ENCODE measurements at regions not wholly inside any gene's neighbourhood (a gene's known extent, or its start where the extent isn't known, plus 50 kb on each side); places are given as distances from the start of the nearest gene placed in this dataset.

DNA sequence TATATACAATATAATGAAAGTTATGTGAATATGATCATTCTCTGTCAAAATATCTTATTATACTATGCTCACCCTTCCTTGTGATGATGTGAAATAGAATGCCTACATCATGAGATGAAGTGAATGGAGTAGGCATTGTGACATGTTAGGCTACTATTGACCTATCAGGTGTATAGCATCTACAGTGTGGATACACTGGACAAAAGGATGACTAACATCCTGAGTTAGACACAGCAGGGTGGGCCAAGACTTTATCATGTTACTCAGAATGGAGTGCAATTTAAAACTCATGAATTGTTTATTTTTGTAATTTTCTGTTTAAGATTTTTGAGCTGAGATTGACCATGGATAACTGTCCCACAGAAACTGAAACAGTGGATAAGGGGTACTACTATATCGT lies 53.4 kb upstream of the NAV3 start:
- DNase-seq (ENCODE audit: low read depth): no peak
- no peaks in the 10 kb centered on the region for H3K36me3 ChIP-seq (ENCODE audit: control insufficient read depth, insufficient read depth, low read length)
- TF ChIP-seq, protein P1, sequence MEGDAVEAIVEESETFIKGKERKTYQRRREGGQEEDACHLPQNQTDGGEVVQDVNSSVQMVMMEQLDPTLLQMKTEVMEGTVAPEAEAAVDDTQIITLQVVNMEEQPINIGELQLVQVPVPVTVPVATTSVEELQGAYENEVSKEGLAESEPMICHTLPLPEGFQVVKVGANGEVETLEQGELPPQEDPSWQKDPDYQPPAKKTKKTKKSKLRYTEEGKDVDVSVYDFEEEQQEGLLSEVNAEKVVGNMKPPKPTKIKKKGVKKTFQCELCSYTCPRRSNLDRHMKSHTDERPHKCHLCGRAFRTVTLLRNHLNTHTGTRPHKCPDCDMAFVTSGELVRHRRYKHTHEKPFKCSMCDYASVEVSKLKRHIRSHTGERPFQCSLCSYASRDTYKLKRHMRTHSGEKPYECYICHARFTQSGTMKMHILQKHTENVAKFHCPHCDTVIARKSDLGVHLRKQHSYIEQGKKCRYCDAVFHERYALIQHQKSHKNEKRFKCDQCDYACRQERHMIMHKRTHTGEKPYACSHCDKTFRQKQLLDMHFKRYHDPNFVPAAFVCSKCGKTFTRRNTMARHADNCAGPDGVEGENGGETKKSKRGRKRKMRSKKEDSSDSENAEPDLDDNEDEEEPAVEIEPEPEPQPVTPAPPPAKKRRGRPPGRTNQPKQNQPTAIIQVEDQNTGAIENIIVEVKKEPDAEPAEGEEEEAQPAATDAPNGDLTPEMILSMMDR (IDR thresholded peaks at IDR 0.05; ENCODE audit: insufficient read depth, low read depth, low read length): no peak
- CTCF ChIA-PET: no interaction called here
- no peaks in the 10 kb centered on the region for H3K27me3 ChIP-seq (ENCODE audit: control insufficient read depth, insufficient read depth, low read length)
- POLR2A ChIA-PET: no interaction called here
- H3K4me3 ChIP-seq (ENCODE audit: low read depth, low read length): no peak overlapping the region

DNA sequence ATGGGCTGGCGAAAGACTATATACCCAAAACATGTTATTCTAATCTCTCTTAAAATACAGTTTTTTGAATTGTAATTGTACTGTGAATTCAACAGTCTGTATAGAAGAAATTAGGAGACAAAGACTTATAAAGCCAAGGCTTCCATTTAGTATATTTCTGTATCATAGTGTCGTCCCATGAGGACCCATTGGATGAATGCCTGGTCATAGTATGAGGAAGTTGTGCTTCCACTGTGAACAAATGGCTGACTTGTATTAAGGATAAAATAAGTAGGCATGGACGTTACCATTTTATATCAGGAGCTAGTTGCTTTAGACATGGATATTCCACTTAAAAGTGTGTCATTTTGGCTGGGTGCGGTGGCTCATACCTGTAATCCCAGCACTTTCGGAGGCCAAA lies 55.9 kb upstream of the NAV3 start:
- no peak overlapping the region for H3K4me3 ChIP-seq (ENCODE audit: low read depth, low read length)
- no peak for DNase-seq (ENCODE audit: low read depth)
- CTCF ChIA-PET: no interaction called here
- TF ChIP-seq, protein P1 (IDR thresholded peaks at IDR 0.05; ENCODE audit: insufficient read depth, low read depth, low read length): no peak
- H3K36me3 ChIP-seq (ENCODE audit: control insufficient read depth, insufficient read depth, low read length): no peaks in the 10 kb centered on the region
- POLR2A ChIA-PET: no interaction called here
- no peaks in the 10 kb centered on the region for H3K27me3 ChIP-seq (ENCODE audit: control insufficient read depth, insufficient read depth, low read length)

DNA sequence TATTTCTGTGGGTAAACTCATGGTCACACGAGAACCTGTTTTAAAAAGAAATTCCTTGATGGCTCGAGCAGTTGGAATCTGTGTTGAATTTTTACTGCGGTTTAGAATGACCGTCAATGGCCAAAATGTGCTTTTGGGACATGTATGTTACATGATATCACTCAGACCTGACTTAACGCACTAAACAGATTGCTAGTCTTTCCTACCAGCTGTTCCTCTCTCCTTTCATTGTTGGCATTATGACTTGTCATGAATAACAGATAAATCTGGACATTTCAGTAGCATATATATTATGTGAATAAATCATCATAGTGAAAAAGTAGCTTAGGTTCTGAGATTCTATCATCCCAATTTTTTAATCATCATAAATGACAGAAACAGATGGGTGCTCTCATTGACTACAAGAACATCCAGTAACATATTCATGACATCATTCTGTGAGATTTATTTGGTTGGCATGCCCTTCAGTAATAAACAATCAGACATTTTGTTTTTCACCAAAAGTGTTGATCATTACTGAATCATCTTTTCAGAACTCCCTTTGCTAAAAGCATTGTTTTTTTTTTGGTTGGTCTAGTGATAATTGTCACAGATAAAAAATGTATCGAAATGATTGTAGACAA lies 57.9 kb upstream of the NAV3 start:
- CTCF ChIA-PET: interaction anchor here (0.7 kb wide), 1 partner anchor 18 kb away, joined by 3 read pairs; no protein-coding TSS in a partner anchor
- Histone ChIP-seq H3K27me3 (ENCODE audit: control insufficient read depth, insufficient read depth, low read length) (no peaks in the 10 kb centered on the region), H3K36me3 (ENCODE audit: control insufficient read depth, insufficient read depth, low read length) (no peaks in the 10 kb centered on the region), H3K4me3 (ENCODE audit: low read depth, low read length) (no peak overlapping the region)
- POLR2A ChIA-PET: no interaction called here
- DNase-seq (ENCODE audit: low read depth): no peak
- TF ChIP-seq, protein P1 (IDR thresholded peaks at IDR 0.05; ENCODE audit: insufficient read depth, low read depth, low read length): no peak

DNA sequence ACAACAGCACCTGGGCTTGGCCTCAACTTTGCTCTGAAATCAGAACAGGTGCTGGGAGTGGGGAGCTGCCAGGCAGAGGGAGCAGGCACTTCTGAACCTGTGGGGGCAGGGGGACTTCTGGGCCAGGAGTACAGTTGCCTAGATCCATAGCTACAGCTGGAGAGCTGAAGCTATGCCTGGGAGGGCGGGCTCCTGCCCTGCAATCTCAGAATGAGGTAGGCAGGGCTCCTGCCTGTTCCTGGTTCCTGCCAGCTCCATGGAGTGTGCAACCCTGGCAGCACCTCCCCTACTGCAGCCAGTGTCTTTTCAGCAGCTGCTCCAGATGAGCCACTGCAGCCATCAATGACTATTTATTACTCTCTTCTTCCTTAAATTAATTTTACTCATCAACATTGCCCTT lies 62.1 kb upstream of the NAV3 start:
- no peak overlapping the region for H3K4me3 ChIP-seq (ENCODE audit: low read depth, low read length)
- POLR2A ChIA-PET: no interaction called here
- H3K27me3 ChIP-seq (ENCODE audit: control insufficient read depth, insufficient read depth, low read length): no peaks in the 10 kb centered on the region
- CTCF ChIA-PET: no interaction called here
- H3K36me3 ChIP-seq (ENCODE audit: control insufficient read depth, insufficient read depth, low read length): no peaks in the 10 kb centered on the region
- no peak for DNase-seq (ENCODE audit: low read depth)
- TF ChIP-seq, protein P1 (IDR thresholded peaks at IDR 0.05; ENCODE audit: insufficient read depth, low read depth, low read length): no peak

DNA sequence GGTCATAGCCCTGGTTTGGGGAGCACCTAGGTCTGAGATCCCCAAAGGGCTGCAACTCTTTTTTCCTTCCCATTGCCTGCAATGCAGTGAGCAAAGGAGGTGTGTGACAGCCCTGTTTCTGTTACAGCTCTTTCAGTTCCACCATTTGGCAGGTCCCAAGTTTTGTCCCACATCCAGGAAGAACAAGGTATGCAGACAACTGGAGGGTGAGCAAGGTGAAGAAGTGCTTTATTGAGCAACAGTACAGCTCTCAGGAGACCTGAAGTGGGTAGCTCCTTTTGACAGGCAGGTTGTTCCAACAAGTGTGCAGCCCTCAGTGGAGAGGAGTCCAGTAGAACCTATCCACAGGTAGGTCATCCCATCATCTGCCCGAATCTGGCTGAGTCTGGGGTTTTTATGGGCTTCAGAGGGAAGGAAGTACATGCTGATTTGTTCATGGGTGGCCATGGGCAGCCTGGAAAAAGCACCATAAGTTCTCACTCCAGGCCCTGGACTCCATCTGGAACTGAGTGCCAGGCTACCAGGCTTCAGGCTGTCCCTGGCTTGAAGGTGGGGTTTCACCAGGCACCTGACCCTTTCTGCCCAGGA lies 62.8 kb upstream of the NAV3 start:
- ChIA-PET CTCF (no interaction called here), POLR2A (no interaction called here)
- DNase-seq (ENCODE audit: low read depth): no peak
- Histone ChIP-seq H3K4me3 (ENCODE audit: low read depth, low read length) (no peak overlapping the region), H3K27me3 (ENCODE audit: control insufficient read depth, insufficient read depth, low read length) (no peaks in the 10 kb centered on the region), H3K36me3 (ENCODE audit: control insufficient read depth, insufficient read depth, low read length) (no peaks in the 10 kb centered on the region)
- TF ChIP-seq, protein P1 (IDR thresholded peaks at IDR 0.05; ENCODE audit: insufficient read depth, low read depth, low read length): no peak
